ENCODE measurements at regions not wholly inside any gene's neighbourhood (a gene's known extent, or its start where the extent isn't known, plus 50 kb on each side); places are given as distances from the start of the nearest gene placed in this dataset.

DNA sequence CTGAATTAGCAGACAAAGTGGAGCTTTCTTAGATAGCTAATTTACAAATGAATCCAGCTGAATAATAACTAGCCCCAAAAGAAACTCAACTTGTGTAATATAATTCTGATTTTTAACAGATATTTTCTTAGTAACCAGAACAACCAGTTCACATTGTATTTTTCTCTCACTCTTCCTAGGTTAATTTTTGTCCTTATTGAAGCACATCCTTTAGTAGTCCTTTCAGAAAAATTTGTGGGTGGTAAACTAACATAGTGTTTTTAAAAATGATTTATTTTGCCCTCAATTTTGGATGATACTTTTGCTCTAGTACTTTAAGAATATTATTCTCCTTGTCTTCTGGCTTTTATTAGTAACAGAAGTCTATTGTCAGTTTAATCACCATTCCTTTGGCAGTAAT lies 190.6 kb upstream of the SLC39A10 start (continued):
- TF ChIP-seq, protein P1, sequence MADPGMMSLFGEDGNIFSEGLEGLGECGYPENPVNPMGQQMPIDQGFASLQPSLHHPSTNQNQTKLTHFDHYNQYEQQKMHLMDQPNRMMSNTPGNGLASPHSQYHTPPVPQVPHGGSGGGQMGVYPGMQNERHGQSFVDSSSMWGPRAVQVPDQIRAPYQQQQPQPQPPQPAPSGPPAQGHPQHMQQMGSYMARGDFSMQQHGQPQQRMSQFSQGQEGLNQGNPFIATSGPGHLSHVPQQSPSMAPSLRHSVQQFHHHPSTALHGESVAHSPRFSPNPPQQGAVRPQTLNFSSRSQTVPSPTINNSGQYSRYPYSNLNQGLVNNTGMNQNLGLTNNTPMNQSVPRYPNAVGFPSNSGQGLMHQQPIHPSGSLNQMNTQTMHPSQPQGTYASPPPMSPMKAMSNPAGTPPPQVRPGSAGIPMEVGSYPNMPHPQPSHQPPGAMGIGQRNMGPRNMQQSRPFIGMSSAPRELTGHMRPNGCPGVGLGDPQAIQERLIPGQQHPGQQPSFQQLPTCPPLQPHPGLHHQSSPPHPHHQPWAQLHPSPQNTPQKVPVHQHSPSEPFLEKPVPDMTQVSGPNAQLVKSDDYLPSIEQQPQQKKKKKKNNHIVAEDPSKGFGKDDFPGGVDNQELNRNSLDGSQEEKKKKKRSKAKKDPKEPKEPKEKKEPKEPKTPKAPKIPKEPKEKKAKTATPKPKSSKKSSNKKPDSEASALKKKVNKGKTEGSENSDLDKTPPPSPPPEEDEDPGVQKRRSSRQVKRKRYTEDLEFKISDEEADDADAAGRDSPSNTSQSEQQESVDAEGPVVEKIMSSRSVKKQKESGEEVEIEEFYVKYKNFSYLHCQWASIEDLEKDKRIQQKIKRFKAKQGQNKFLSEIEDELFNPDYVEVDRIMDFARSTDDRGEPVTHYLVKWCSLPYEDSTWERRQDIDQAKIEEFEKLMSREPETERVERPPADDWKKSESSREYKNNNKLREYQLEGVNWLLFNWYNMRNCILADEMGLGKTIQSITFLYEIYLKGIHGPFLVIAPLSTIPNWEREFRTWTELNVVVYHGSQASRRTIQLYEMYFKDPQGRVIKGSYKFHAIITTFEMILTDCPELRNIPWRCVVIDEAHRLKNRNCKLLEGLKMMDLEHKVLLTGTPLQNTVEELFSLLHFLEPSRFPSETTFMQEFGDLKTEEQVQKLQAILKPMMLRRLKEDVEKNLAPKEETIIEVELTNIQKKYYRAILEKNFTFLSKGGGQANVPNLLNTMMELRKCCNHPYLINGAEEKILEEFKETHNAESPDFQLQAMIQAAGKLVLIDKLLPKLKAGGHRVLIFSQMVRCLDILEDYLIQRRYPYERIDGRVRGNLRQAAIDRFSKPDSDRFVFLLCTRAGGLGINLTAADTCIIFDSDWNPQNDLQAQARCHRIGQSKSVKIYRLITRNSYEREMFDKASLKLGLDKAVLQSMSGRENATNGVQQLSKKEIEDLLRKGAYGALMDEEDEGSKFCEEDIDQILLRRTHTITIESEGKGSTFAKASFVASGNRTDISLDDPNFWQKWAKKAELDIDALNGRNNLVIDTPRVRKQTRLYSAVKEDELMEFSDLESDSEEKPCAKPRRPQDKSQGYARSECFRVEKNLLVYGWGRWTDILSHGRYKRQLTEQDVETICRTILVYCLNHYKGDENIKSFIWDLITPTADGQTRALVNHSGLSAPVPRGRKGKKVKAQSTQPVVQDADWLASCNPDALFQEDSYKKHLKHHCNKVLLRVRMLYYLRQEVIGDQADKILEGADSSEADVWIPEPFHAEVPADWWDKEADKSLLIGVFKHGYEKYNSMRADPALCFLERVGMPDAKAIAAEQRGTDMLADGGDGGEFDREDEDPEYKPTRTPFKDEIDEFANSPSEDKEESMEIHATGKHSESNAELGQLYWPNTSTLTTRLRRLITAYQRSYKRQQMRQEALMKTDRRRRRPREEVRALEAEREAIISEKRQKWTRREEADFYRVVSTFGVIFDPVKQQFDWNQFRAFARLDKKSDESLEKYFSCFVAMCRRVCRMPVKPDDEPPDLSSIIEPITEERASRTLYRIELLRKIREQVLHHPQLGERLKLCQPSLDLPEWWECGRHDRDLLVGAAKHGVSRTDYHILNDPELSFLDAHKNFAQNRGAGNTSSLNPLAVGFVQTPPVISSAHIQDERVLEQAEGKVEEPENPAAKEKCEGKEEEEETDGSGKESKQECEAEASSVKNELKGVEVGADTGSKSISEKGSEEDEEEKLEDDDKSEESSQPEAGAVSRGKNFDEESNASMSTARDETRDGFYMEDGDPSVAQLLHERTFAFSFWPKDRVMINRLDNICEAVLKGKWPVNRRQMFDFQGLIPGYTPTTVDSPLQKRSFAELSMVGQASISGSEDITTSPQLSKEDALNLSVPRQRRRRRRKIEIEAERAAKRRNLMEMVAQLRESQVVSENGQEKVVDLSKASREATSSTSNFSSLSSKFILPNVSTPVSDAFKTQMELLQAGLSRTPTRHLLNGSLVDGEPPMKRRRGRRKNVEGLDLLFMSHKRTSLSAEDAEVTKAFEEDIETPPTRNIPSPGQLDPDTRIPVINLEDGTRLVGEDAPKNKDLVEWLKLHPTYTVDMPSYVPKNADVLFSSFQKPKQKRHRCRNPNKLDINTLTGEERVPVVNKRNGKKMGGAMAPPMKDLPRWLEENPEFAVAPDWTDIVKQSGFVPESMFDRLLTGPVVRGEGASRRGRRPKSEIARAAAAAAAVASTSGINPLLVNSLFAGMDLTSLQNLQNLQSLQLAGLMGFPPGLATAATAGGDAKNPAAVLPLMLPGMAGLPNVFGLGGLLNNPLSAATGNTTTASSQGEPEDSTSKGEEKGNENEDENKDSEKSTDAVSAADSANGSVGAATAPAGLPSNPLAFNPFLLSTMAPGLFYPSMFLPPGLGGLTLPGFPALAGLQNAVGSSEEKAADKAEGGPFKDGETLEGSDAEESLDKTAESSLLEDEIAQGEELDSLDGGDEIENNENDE (IDR thresholded peaks at IDR 0.05; ENCODE audit: insufficient replicate concordance, low read length), result no peak
- TF ChIP-seq SP2 (IDR thresholded peaks at IDR 0.05; ENCODE audit: low read length) (no peak), CTBP2 (IDR thresholded peaks at IDR 0.05; ENCODE audit: borderline replicate concordance, insufficient read depth, insufficient read length, low read length) (no peak), CTCF (IDR thresholded peaks at IDR 0.05; ENCODE audit: control extremely low read depth in 1 of 3, insufficient read depth in 1 of 3, low read depth in 1 of 3, low read length in 3 of 3) (no peak)
